ENCODE measurements at regions not wholly inside any gene's neighbourhood (a gene's known extent, or its start where the extent isn't known, plus 50 kb on each side); places are given as distances from the start of the nearest gene placed in this dataset.

DNA sequence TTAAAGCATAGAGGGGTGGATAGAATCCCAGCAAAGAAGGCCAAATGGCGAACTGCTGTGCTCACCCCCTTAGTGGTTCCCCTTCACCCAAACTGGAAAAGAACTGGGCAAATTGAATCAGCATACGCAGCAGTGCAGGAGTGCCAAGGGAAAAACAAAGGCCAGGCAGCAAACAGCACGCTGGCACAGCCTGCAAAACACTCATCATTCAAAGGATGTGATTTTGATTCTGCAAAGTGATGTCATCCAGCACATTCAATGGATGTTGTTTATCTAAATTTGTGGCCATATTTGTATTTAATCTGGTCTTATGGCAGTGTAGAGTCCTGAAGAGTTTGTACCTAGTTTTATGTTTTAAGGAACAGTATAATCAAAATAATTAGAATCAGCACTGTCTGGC, 71.8 kb upstream of the ECE1 start:
- H3K36me3 Mint-ChIP-seq = no peaks in the 10 kb centered on the region
- no peak overlapping the region for H3K4me3 ChIP-seq (ENCODE audit: low read length in 2 of 2)
- H3K27me3 Mint-ChIP-seq = no peaks in the 10 kb centered on the region
- peaks cover 4 to 5% (median 5%) of the 10 kb centered on the region in 4 donors for H3K4me1 Mint-ChIP-seq
- no peak overlapping the region for H3K27ac ChIP-seq (ENCODE audit: low read depth, low read length)
- H3K9me3 Mint-ChIP-seq = peaks cover 0 to 1% (median 0%) of the 10 kb centered on the region in 8 donors
- POLR2A ChIA-PET (ENCODE audit: partially characterized antibody) = no interaction called here
- H3K36me3 ChIP-seq (ENCODE audit: insufficient read depth, low read length) = no peaks in the 10 kb centered on the region
- H3K4me3 Mint-ChIP-seq = no peak overlapping the region
- no peaks in the 10 kb centered on the region for H3K27me3 ChIP-seq (ENCODE audit: insufficient read depth, low read length)
- DNase-seq = no peak
- CTCF ChIA-PET (ENCODE audit: partially characterized antibody) = interaction anchor here (2.5 kb wide), 1 partner anchor 92 kb away, joined by 10 read pairs; no protein-coding TSS in a partner anchor
- intact Hi-C loops (cut with micrococcal nuclease) = no loop called here
- no peaks in the 10 kb centered on the region for H3K4me1 ChIP-seq (ENCODE audit: insufficient read depth, low read length)
- no peaks in the 10 kb centered on the region for H3K9me3 ChIP-seq (ENCODE audit: control insufficient read depth in 1 of 2, low read length in 2 of 2)
- H3K27ac Mint-ChIP-seq = peak overlapping the region in 2 of 7 donors; percentile 41 to 60

DNA sequence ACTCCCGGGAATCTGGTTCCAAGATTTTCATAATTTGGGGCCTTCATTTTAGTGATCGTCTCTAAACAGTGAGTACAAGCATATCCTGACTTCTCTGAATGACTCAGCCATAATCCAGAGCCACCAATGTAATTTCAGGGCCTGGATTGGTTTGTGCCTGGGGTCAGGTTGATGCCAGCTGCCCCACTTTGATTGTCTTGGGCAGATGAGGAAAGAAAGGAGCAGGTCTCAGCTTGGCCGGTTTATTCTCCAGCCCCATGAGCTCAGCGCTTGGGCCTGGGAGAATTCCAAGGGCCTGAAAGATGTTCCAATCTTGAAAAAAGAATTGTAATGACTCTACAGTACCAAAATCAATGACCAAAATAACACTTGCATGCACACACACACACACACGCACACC, 71.2 kb upstream of the ECE1 start:
- ChIA-PET POLR2A (ENCODE audit: partially characterized antibody) (no interaction called here), CTCF (ENCODE audit: partially characterized antibody) (interaction anchor here (0.9 to 2.5 kb wide), 3 partner anchors 91 to 143 kb away, joined by 4 to 10 read pairs (median 4); no protein-coding TSS in a partner anchor)
- Mint-ChIP-seq H3K36me3 (no peaks in the 10 kb centered on the region), H3K9me3 (peaks cover 0 to 1% (median 0%) of the 10 kb centered on the region in 8 donors), H3K27ac (no peak overlapping the region), H3K27me3 (no peaks in the 10 kb centered on the region), H3K4me1 (peaks cover 4 to 5% (median 5%) of the 10 kb centered on the region in 4 donors), H3K4me3 (no peak overlapping the region)
- Histone ChIP-seq H3K9me3 (ENCODE audit: control insufficient read depth in 1 of 2, low read length in 2 of 2) (no peaks in the 10 kb centered on the region), H3K4me3 (ENCODE audit: low read length in 2 of 2) (no peak overlapping the region), H3K27ac (ENCODE audit: low read depth, low read length) (no peak overlapping the region), H3K27me3 (ENCODE audit: insufficient read depth, low read length) (no peaks in the 10 kb centered on the region), H3K36me3 (ENCODE audit: insufficient read depth, low read length) (no peaks in the 10 kb centered on the region), H3K4me1 (ENCODE audit: insufficient read depth, low read length) (no peaks in the 10 kb centered on the region)
- intact Hi-C loops (cut with micrococcal nuclease) = no loop called here
- no peak for DNase-seq

DNA sequence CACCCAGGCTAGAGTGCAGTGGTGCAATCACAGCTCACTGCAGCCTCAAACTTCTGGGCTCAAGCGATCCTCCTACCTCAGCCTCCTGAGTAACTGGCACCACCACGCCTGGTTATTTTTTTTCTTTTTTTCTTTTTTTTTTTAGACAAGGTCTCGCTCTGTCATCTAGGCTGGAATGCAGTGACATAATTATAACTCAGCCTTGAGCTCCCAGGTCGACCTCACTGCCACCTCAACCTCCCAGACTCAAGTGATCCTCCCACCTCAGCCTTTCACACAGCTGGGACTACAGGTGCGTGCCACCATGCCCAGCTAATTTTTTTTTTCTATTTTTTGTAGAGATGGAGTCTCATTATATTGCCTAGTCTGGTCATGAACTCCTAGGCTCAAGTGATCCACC, 66.9 kb upstream of the ECE1 start:
- no peaks in the 10 kb centered on the region for H3K9me3 Mint-ChIP-seq
- Histone ChIP-seq H3K4me3 (ENCODE audit: low read length in 2 of 2) (no peak overlapping the region), H3K4me1 (ENCODE audit: insufficient read depth, low read length) (no peaks in the 10 kb centered on the region), H3K27me3 (ENCODE audit: insufficient read depth, low read length) (no peaks in the 10 kb centered on the region), H3K27ac (ENCODE audit: low read depth, low read length) (no peak overlapping the region), H3K36me3 (ENCODE audit: insufficient read depth, low read length) (no peaks in the 10 kb centered on the region), H3K9me3 (ENCODE audit: control insufficient read depth in 1 of 2, low read length in 2 of 2) (no peaks in the 10 kb centered on the region)
- DNase-seq = no peak
- CTCF ChIA-PET (ENCODE audit: partially characterized antibody) = interaction anchor here (1.4 kb wide), 1 partner anchor 15 kb away, joined by 3 read pairs; no protein-coding TSS in a partner anchor
- intact Hi-C loops (cut with micrococcal nuclease) = no loop called here
- H3K4me1 Mint-ChIP-seq = peaks cover 0 to 4% (median under 1%) of the 10 kb centered on the region in 4 donors
- no peaks in the 10 kb centered on the region for H3K36me3 Mint-ChIP-seq
- no peak overlapping the region for H3K27ac Mint-ChIP-seq
- H3K27me3 Mint-ChIP-seq = no peaks in the 10 kb centered on the region
- H3K4me3 Mint-ChIP-seq = no peak overlapping the region
- POLR2A ChIA-PET (ENCODE audit: partially characterized antibody) = no interaction called here

DNA sequence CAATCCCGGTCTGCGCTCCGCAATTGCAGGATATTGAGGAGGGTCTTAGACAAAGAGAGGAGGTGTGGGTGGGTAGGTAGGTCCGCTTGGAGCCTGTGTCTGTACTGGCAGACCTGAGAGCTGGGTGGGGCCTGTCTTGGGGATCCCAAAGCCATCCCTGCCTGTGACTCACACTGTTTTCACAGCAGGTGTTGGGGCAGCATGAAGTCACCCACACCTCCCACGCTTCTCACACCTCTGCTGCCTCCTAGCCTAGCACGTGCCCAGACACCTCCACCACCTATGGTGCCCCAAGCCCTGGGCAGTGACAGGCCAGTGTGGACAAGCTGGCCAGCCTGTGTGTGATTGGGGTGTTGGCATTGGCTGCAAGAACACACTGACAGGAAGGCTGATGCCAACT, 65.7 kb upstream of the ECE1 start:
- H3K4me3 ChIP-seq (ENCODE audit: low read length in 2 of 2) = no peak overlapping the region
- H3K27me3 ChIP-seq (ENCODE audit: insufficient read depth, low read length) = no peaks in the 10 kb centered on the region
- ChIA-PET CTCF (ENCODE audit: partially characterized antibody) (interaction anchor here (1.4 to 3.4 kb wide), 4 partner anchors 10 to 86 kb away, joined by 3 to 19 read pairs (median 7); no protein-coding TSS in a partner anchor), POLR2A (ENCODE audit: partially characterized antibody) (no interaction called here)
- no peaks in the 10 kb centered on the region for H3K36me3 Mint-ChIP-seq
- H3K4me3 Mint-ChIP-seq = no peak overlapping the region
- no peak for DNase-seq
- H3K9me3 ChIP-seq (ENCODE audit: control insufficient read depth in 1 of 2, low read length in 2 of 2) = no peaks in the 10 kb centered on the region
- H3K4me1 ChIP-seq (ENCODE audit: insufficient read depth, low read length) = no peaks in the 10 kb centered on the region
- no peaks in the 10 kb centered on the region for H3K9me3 Mint-ChIP-seq
- no peak overlapping the region for H3K27ac ChIP-seq (ENCODE audit: low read depth, low read length)
- H3K27ac Mint-ChIP-seq = peak overlapping the region in 1 of 7 donors; percentile 1
- H3K36me3 ChIP-seq (ENCODE audit: insufficient read depth, low read length) = no peaks in the 10 kb centered on the region
- no peaks in the 10 kb centered on the region for H3K27me3 Mint-ChIP-seq
- H3K4me1 Mint-ChIP-seq = peaks cover 0 to 4% (median under 1%) of the 10 kb centered on the region in 4 donors
- intact Hi-C loops (cut with micrococcal nuclease) = no loop called here

DNA sequence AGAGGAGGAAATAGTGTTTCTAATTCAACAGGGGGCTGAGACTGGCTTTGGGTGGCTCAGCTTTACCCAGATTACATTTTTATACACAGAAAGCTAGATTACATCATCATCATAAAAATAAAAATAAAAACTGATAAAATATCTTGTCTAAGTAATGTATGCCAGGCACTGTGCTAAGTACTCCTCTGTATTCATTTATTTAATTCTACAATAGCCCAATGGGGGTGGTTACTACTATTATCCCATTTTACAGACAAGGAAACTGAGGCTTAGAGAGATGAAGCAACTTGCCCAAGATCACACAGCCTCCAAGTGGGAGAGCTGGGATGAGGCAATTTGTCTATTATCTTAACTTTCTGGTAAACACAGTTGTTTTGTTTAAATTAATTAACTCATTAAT, 62.3 kb upstream of the ECE1 start:
- no peaks in the 10 kb centered on the region for H3K9me3 Mint-ChIP-seq
- H3K4me3 Mint-ChIP-seq = no peak overlapping the region
- Histone ChIP-seq H3K27me3 (ENCODE audit: insufficient read depth, low read length) (no peaks in the 10 kb centered on the region), H3K4me1 (ENCODE audit: insufficient read depth, low read length) (no peaks in the 10 kb centered on the region), H3K4me3 (ENCODE audit: low read length in 2 of 2) (no peak overlapping the region), H3K27ac (ENCODE audit: low read depth, low read length) (no peak overlapping the region), H3K36me3 (ENCODE audit: insufficient read depth, low read length) (no peaks in the 10 kb centered on the region), H3K9me3 (ENCODE audit: control insufficient read depth in 1 of 2, low read length in 2 of 2) (no peaks in the 10 kb centered on the region)
- no peak overlapping the region for H3K27ac Mint-ChIP-seq
- H3K36me3 Mint-ChIP-seq = no peaks in the 10 kb centered on the region
- no peaks in the 10 kb centered on the region for H3K27me3 Mint-ChIP-seq
- peaks cover 0 to 4% (median under 1%) of the 10 kb centered on the region in 4 donors for H3K4me1 Mint-ChIP-seq
- ChIA-PET CTCF (ENCODE audit: partially characterized antibody) (interaction anchor here (1.4 to 3.4 kb wide), 3 partner anchors 83 to 136 kb away, joined by 4 to 19 read pairs (median 13); no protein-coding TSS in a partner anchor), POLR2A (ENCODE audit: partially characterized antibody) (interaction anchor here (1.2 kb wide), 1 partner anchor 14 kb away, joined by 3 read pairs; no protein-coding TSS in a partner anchor)
- DNase-seq = no peak
- intact Hi-C loops (cut with micrococcal nuclease) = no loop called here

DNA sequence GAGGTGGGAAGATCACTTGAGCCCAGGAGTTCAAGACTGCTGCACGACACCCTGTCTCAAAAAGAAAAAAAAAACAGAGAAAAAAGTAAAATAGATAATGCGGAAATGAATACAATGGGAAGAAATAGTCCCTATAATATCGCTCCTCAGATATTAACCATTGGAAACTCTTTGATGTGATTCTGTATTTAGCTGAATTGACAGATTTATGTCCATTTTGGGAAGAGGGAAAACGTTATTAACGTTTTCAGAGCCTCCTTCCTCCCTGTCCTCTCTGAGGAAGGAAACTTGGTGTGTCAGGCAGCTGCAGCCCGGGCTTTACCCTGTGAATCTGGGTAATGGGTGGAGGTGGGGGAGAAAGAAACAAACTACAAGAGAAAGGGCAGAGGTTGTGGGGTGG, 61.6 kb upstream of the ECE1 start:
- Mint-ChIP-seq H3K4me3 (no peak overlapping the region), H3K4me1 (peaks cover 0 to 4% (median 0%) of the 10 kb centered on the region in 4 donors), H3K27ac (peak overlapping the region in 1 of 7 donors; percentile 62), H3K9me3 (no peaks in the 10 kb centered on the region), H3K27me3 (no peaks in the 10 kb centered on the region), H3K36me3 (no peaks in the 10 kb centered on the region)
- intact Hi-C loops (cut with micrococcal nuclease) = no loop called here
- H3K9me3 ChIP-seq (ENCODE audit: control insufficient read depth in 1 of 2, low read length in 2 of 2) = no peaks in the 10 kb centered on the region
- ChIA-PET CTCF (ENCODE audit: partially characterized antibody) (interaction anchor here (0.6 to 3.0 kb wide), 6 partner anchors 14 to 136 kb away, joined by 3 to 13 read pairs (median 4); no protein-coding TSS in a partner anchor), POLR2A (ENCODE audit: partially characterized antibody) (interaction anchor here (0.6 to 1.2 kb wide), 2 partner anchors 13 to 59 kb away, joined by 3 read pairs; no protein-coding TSS in a partner anchor)
- no peaks in the 10 kb centered on the region for H3K27me3 ChIP-seq (ENCODE audit: insufficient read depth, low read length)
- H3K36me3 ChIP-seq (ENCODE audit: insufficient read depth, low read length) = no peaks in the 10 kb centered on the region
- no peak for DNase-seq
- no peak overlapping the region for H3K27ac ChIP-seq (ENCODE audit: low read depth, low read length)
- no peak overlapping the region for H3K4me3 ChIP-seq (ENCODE audit: low read length in 2 of 2)
- peaks cover under 1% of the 10 kb centered on the region for H3K4me1 ChIP-seq (ENCODE audit: insufficient read depth, low read length)

DNA sequence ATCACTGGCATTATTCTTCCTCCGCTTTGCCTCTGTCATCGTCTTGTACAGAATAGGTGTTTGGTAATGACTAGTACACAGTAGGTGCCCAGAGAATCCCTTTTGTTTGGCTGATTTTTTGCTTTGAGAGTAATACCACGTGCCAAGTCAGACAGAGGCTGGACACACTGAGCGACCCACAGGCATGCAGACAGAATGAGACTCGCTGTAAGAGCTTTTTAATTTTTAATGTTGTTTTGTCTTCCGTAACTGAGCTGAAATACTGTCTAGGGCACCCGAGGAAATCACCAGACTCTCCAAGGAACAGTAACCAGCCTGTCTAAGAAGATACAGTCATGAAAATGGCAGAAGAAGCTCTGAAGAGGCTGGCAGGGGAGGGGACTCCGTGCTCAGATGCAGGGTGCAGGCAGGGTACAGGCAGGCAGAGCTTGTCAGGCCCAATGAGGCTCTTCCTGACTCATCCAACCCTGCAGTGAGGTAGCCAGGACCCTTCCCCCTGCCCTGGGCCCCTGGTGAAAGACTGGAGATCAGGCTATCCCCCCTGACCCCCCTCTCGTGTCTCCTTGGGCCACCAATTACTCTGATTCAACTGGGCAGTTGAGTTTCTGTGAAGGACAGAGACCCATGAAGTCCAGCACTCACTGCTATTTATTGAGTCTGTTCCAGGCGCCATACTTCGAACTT, 60.1 kb upstream of the ECE1 start:
- POLR2A ChIA-PET (ENCODE audit: partially characterized antibody) = no interaction called here
- no peak overlapping the region for H3K4me3 Mint-ChIP-seq
- peaks cover 0 to 4% (median 0%) of the 10 kb centered on the region in 4 donors for H3K4me1 Mint-ChIP-seq
- Histone ChIP-seq H3K27ac (ENCODE audit: low read depth, low read length) (no peak overlapping the region), H3K36me3 (ENCODE audit: insufficient read depth, low read length) (no peaks in the 10 kb centered on the region), H3K4me3 (ENCODE audit: low read length in 2 of 2) (no peak overlapping the region), H3K4me1 (ENCODE audit: insufficient read depth, low read length) (peaks cover 11% of the 10 kb centered on the region), H3K9me3 (ENCODE audit: control insufficient read depth in 1 of 2, low read length in 2 of 2) (no peaks in the 10 kb centered on the region), H3K27me3 (ENCODE audit: insufficient read depth, low read length) (no peaks in the 10 kb centered on the region)
- CTCF ChIA-PET (ENCODE audit: partially characterized antibody) = no interaction called here
- intact Hi-C loops (cut with micrococcal nuclease) = no loop called here
- no peak for DNase-seq
- H3K36me3 Mint-ChIP-seq = no peaks in the 10 kb centered on the region
- H3K9me3 Mint-ChIP-seq = no peaks in the 10 kb centered on the region
- H3K27me3 Mint-ChIP-seq = no peaks in the 10 kb centered on the region
- H3K27ac Mint-ChIP-seq = no peak overlapping the region

Measured in CD4-positive, alpha-beta memory T cell (primary cell).